ENCODE measurements at regions not wholly inside any gene's neighbourhood (a gene's known extent, or its start where the extent isn't known, plus 50 kb on each side); places are given as distances from the start of the nearest gene placed in this dataset.

GRCh38 chr15:70440416-70441138 lies 322.8 kb downstream of the UACA start:
- H4K20me1 ChIP-seq (replicated peaks in 1 of 2; ENCODE audit: control insufficient read depth in 1 of 2, insufficient read depth in 2 of 2, low read length in 2 of 2), result no peaks in the 10 kb centered on the region
- no peak overlapping the region for H3K18ac ChIP-seq (ENCODE audit: extremely low read depth, low read length)
- H2BK15ac ChIP-seq (ENCODE audit: low read length), result no peak overlapping the region
- H4K8ac ChIP-seq (ENCODE audit: extremely low read depth, insufficient read depth, low read length), result no peak overlapping the region
- ChIA-PET POLR2A (ENCODE audit: partially characterized antibody) (no interaction called here), CTCF (ENCODE audit: partially characterized antibody) (interaction anchor here (0.8 to 3.6 kb wide), 3 partner anchors 26 to 53 kb away, joined by 3 to 22 read pairs (median 4); no protein-coding TSS in a partner anchor)
- H3K9ac ChIP-seq (replicated peaks in 1 of 4; ENCODE audit: extremely low read depth in 1 of 4, low read depth in 3 of 4, low read length in 3 of 4), result no peak overlapping the region
- H3K27me3 ChIP-seq (replicated peaks in 1 of 4; ENCODE audit: control insufficient read depth in 3 of 4, extremely low read depth in 1 of 4, insufficient read depth in 3 of 4, low read length in 3 of 4), result no peaks in the 10 kb centered on the region; a peak in 2 of 7 replicates
- no peaks in the 10 kb centered on the region for H3K9me3 ChIP-seq (ENCODE audit: insufficient read depth in 2 of 2, low read depth in 1 of 2, low read length in 1 of 2)
- no peak overlapping the region for H2BK12ac ChIP-seq (ENCODE audit: low read depth, low read length)
- no peak overlapping the region for H3K4ac ChIP-seq (replicated peaks; ENCODE audit: insufficient read length, low read depth, low read length)
- H3K79me2 ChIP-seq (ENCODE audit: control insufficient read depth in 1 of 2, insufficient read depth in 2 of 2, low read length in 2 of 2), result no peaks in the 10 kb centered on the region
- no peak overlapping the region for H2AK5ac ChIP-seq (ENCODE audit: low read depth, low read length)
- H2BK5ac ChIP-seq (ENCODE audit: low read depth, low read length), result no peak overlapping the region
- H3K36me3 ChIP-seq (ENCODE audit: control insufficient read depth in 2 of 4, insufficient read depth in 4 of 4, low read length in 3 of 4), result no peaks in the 10 kb centered on the region
- H3K4me2 ChIP-seq (ENCODE audit: insufficient read depth in 1 of 2, low read depth in 2 of 2, low read length in 2 of 2), result no peak overlapping the region
- H3K14ac ChIP-seq (ENCODE audit: insufficient read length), result no peak overlapping the region
- H3K27ac ChIP-seq (ENCODE audit: low read depth, low read length), result no peak overlapping the region
- FAIRE-seq (no peak), DNase-seq (ENCODE audit: low read depth in 1 of 2, low spot score in 2 of 2) (no peak)
- 90% methylated on average over 10 of the region's 10 CpGs; no CpG with 5 or more reads in 1 of the 2 experiments for WGBS, 2 experiments (ENCODE audit: extremely low coverage in 1 of 2, insufficient coverage in 1 of 2, insufficient read length in 1 of 2, insufficient replicate concordance in 2 of 2, low coverage in 1 of 2, low lambda C conversion rate in 2 of 2, missing lambda C conversion rate in 1 of 2)
- H3K23me2 ChIP-seq (ENCODE audit: low read depth, low read length), result no peaks in the 10 kb centered on the region
- H2BK20ac ChIP-seq (ENCODE audit: low read length), result no peak overlapping the region
- TF ChIP-seq NRF1 (IDR thresholded peaks at IDR 0.05; ENCODE audit: low read depth, low read length) (no peak), CREB1 (IDR thresholded peaks at IDR 0.05) (no peak), E2F6 (IDR thresholded peaks at IDR 0.05) (no peak), YY1 (IDR thresholded peaks at IDR 0.05; ENCODE audit: low read depth, low read length) (no peak), EP300 (IDR thresholded peaks at IDR 0.05; ENCODE audit: borderline replicate concordance in 1 of 2, low read depth in 2 of 2, low read length in 2 of 2) (no peak), RBBP5 (IDR thresholded peaks at IDR 0.05; ENCODE audit: borderline replicate concordance, low read depth, low read length) (no peak), ZNF274 (IDR thresholded peaks at IDR 0.05; ENCODE audit: borderline replicate concordance, extremely low read depth, low read length) (no peak), SIX5 (IDR thresholded peaks at IDR 0.05; ENCODE audit: low read depth, low read length) (no peak), KDM5A (IDR thresholded peaks at IDR 0.05; ENCODE audit: low read length) (no peak), POLR2A (IDR thresholded peaks at IDR 0.05; ENCODE audit: control extremely low read depth in 1 of 2, low read depth in 2 of 2, low read length in 2 of 2) (no peak)
- no peak overlapping the region for H4K5ac ChIP-seq (ENCODE audit: insufficient read length, low read depth, low read length)
- no peak overlapping the region for H4K91ac ChIP-seq (replicated peaks; ENCODE audit: insufficient read length, low read length)
- peaks cover 0 to 4% (median 1%) of the 10 kb centered on the region in 4 experiments; a peak in 3 of 7 replicates for H3K4me1 ChIP-seq (replicated peaks in 1 of 4; ENCODE audit: control insufficient read depth in 3 of 4, insufficient read depth in 4 of 4, low read length in 3 of 4)
- H3K79me1 ChIP-seq (ENCODE audit: low read depth, low read length), result no peaks in the 10 kb centered on the region
- H3K56ac ChIP-seq (replicated peaks; ENCODE audit: insufficient read length, low read depth, low read length), result no peak overlapping the region
- no peak overlapping the region for H2AFZ ChIP-seq (ENCODE audit: low read length)
- no peak overlapping the region for H2BK120ac ChIP-seq (replicated peaks; ENCODE audit: low read depth, low read length)
- H3K4me3 ChIP-seq (ENCODE audit: extremely low read depth in 1 of 4, insufficient read depth in 2 of 4, low read depth in 3 of 4, low read length in 4 of 4), result no peak overlapping the region
- H3K23ac ChIP-seq (ENCODE audit: insufficient read length), result no peak overlapping the region

Measured in H1 (cell line).